GM21515 (cell line): ENCODE measurements at regions not wholly inside any gene's neighbourhood (a gene's known extent, or its start where the extent isn't known, plus 50 kb on each side); places are given as distances from the start of the nearest gene placed in this dataset.

ENCODE experiments used
- ATAC-seq: cut with Tn5 transposase; IDR thresholded peaks from one replicate; pipeline ENCODE4 v1.9.1; 2021; ENCODE audit not compliant: unreplicated experiment

DNA sequence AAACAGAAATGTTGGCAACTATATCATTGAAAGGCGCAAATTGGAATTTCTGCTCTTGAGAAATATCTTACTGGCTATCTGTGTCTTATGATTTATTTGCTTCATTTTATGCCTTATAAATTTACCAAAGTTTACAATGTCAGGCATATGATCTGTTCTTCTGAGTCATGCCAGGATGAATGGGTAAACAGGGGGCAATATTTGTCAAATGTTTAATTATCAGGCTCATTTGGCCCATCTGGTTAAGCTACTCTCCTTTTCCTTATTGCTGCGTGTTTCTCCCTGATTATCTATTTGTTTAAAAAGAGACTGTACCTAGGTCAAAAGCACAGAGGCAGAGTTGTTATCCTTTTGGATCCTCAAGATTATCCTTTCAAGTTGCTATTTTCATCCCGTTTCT lies 903.8 kb upstream of the PCDH10 start:
- ATAC-seq: no peak

GRCh38 chr4:132264176-132264575 lies 884.9 kb upstream of the PCDH10 start:
- no peak for ATAC-seq

DNA sequence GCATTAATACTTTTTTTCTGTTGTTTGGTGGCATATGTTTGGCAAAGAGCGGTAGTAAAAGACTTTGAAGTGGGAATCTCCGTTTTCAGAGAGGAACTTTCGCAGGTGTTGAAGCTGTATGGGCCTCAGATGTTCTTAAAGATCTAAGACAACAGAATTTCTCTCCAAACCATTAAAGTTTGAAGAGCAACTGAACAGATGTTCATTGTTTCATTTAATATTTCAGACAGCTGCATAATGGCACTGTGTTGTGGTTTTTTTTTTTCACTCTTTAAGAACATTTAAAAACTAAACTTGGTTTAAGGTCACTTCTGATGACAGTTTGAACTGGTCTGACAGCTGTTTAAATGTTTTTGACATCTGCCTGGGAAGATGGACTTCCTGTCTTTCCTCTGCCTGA lies 882.7 kb upstream of the PCDH10 start:
- no peak for ATAC-seq

DNA sequence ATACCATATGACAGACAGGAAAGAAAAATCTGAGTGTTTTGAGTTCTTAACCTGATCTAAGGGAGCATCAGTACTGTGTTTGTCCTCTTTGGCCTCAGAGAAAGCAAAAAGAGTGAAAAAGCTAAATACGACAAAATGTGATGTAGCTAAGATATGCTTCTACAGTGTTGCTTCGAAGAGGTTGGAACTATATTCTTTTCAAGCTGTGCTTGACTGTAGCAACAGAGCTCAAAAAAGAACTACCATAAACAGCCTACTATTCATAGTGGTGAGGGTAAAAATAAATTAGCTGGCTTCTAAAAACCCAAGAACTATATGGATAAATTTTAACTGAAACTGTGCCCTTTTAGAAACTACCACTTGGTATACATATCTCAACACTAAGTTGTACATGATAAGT lies 881.8 kb upstream of the PCDH10 start:
- no peak for ATAC-seq

GRCh38 chr4:132269303-132269990 lies 879.6 kb upstream of the PCDH10 start:
- ATAC-seq: no peak

DNA sequence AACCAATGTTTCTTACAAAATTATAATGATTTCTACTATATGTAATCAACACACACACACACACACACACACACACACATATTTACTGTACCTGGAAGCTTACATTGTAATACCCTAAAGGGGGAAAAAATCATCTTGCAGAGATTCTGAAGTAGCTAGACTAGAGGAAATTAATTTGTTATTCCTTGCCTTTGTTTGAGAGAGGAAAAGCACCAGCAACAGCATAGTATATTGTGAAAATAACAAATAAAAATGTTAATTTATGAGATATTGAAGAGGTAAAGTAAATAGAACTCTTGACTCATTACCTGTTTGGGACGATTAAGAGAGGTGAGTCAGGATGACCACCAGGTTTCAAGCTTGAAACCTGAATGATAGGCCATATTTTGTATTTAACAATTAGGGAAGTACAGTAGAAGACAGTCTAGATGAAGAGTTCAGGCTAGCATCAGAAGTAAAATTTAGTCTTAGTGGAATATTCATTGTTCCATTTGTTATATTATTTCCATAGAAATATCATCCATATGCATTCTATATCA lies 873.4 kb upstream of the PCDH10 start:
- no peak for ATAC-seq

DNA sequence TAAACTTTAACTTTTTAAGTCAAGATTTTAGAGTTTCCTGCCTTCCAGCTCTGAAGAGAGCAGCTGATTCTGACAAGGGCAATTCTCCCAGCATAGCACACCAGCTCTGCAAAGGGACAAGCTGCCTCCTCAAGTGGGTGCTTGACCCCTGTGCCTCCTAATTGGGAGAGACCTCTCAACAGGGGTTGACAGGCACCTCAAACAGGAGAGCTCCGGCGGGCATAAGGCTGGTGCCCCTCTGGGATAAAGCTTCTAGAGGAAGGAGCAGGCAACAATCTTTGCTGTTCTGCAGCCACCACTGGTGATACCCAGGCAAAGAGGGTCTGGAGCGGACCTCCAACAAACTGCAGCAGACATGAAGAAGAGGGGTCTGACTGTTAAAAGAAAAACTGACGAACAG lies 872.9 kb upstream of the PCDH10 start:
- no peak for ATAC-seq

GRCh38 chr4:132276989-132277388 lies 872.1 kb upstream of the PCDH10 start:
- ATAC-seq: no peak

DNA sequence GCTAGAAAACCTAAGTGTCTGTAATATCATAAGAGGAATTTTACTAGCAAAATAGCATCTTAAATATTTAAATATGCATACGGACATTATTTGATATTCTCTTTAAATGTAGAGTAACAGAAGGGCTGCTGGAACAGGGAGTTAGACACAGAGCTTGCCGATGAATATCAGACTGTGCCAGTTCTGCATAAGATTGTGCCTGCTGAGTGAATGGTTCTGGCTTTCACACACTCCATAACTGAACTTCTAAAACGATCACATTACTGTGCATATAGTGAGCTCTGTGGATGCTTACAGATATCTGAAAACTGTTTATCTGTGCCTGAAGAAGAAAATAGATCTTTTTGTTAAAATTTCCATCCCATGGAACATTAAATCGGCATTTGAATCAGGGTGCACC lies 867.4 kb upstream of the PCDH10 start:
- ATAC-seq: no peak

GRCh38 chr4:132284910-132285426 lies 864.1 kb upstream of the PCDH10 start:
- ATAC-seq: no peak

DNA sequence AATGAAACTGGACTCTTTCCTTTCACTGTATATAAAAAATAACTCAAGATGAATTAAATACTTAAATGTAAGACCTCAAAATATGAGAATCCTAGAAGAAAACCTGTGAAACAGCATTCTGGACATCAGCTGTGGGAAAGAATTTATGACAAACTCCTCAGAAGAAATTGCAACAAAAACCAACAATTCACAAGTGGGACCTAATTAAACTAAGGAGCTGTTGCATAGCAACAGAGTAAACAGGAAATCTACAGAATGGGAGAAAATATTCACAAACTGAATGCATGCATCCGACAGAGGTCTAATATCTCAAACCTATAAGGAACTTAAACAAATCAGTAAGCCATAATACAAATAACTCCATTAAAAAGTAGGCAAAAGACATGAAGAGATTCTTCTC lies 851.7 kb upstream of the PCDH10 start:
- ATAC-seq: no peak

DNA sequence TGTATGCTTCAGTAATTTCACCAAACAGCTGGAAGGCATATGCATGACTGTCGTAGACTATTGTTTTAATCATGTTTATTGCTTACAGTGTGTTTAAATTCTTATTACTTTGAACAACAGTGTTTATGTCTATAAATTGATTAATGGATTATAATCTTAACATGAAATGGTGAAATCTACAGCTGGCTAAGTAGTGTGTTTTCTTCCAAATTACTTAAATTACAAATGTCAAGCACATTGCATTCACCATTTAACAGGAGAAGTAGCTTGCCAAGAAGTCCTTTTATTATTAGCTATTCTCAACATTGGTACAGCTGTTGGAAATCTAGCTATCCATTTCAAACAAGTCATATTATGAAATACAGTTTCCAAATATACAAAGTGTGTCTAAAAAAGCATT lies 849.3 kb upstream of the PCDH10 start:
- ATAC-seq: no peak

- no peak for ATAC-seq
Observed at GRCh38 chr4:132312521-132312920, 836.6 kb upstream of the PCDH10 start.

DNA sequence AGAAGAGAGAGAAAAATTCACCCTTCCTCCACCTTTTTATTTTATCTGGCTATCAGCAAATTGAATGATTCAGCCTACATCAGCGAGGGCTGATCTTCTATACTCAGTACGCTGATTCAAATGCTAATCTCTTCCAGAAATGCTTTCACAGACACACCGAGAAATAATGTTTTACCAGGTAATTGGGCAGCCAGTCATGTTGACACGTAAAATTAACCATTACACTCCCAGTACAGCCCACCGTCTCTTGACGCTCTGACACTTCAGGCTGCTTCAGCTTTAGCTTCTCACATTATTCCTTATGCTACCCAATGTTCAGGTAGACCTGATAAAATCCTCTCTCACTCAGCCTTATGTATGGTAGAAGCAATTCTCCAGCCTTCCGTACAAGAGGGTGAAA lies 835.2 kb upstream of the PCDH10 start:
- no peak for ATAC-seq

DNA sequence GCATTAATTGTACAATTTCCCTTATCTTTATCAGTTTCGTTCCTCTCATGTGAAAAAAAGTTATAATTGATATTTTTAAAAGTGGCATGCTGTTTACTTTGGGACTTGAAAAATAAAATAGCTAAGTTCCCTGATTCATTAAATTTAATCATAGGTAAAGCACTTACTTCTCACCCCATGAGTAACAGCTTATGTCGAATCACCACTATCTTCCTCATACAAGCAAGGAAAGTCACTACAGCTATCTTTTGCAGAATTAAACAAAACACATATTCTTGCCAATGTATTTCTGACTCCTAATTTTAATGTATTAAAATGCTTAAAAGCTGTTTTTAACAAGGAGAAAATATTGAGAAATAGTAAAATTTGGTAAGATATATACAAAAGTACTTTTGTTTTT lies 832.4 kb upstream of the PCDH10 start:
- ATAC-seq: no peak

- no peak for ATAC-seq
Observed at GRCh38 chr4:132317923-132318322, 831.2 kb upstream of the PCDH10 start.

GRCh38 chr4:132328761-132329160 lies 820.3 kb upstream of the PCDH10 start:
- ATAC-seq: no peak

DNA sequence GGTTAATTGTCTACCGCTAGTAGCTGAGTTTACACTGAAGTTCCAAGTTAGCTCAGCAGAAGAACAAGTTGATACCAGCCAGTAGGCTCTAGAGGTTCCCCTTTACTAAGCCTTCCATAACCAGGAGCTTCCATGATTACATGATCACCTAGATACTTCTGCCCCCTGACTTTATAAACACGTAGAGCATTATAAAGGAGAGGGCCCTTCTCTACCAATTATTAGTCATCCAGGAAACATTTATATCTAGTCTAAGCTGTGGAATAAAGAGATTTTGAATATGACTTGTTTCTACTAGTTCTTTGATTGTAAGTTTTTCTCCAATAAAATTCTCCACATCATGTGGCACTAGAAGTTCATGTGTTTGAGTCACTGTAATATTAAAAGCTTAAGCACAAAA lies 818.1 kb upstream of the PCDH10 start:
- ATAC-seq: no peak

DNA sequence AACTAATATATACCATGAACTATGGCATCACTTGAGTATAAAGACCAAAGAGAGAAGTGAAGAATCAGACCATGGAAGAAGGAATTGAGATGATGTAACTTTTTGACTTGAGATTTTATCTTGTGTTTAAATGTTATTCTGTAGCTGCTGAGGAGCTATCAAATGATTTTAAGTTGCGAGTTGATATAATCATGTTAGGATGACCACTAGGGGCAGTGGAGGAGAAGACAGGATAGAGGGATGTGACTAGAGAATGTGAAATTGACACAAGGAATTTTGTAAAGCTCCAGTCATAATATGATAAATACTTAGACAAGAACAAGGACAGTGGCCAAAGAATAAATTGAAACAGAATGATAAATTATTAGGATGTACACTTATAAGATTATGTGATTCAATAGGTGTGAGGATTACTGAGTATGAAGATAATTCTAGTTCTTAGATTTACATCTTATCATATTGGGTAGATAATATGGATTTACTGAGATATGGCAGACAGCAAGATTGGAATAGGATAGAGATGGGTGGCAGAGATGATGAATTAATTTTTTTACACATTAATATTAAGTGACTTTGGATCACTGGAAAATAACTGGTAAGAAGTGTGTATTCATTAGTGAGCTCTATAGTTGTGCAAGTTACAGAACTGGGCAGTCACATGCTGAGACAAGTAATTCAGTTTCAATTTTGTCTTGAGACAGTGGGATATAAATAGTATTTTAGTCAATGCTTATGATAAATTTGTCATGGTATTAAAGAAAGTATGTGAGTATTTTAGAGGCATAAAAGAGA lies 816.0 kb upstream of the PCDH10 start:
- no peak for ATAC-seq

DNA sequence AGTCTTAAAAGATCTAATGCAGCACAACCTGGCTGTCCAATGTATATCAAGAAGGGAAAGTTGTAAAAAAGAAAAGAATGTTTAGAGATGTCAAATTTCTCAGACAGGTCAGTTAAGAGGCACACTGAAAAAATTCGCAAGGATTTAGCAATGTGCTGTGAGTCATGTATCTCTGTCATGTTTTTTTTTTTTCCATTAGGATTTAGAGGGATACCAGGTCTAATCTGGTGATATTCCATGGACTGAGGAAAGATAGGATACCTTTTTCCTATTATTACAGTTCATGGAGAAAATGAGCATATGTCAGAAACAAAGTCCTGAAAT lies 815.4 kb upstream of the PCDH10 start:
- ATAC-seq: no peak

GRCh38 chr4:132334081-132334480 lies 815.0 kb upstream of the PCDH10 start:
- no peak for ATAC-seq
